HepG2 (cell line): ENCODE measurements at regions not wholly inside any gene's neighbourhood (a gene's known extent, or its start where the extent isn't known, plus 50 kb on each side); places are given as distances from the start of the nearest gene placed in this dataset.

Experiments used
- ATAC-seq: fragments of 200-7000 bp; cut with Tn5 transposase; 3 replicates; pipeline ENCODE4 v1.9.1; 2020; ENCODE audit warnings: mild to moderate bottlenecking, moderate library complexity
- BruUV-seq: library from RNA; stranded (reverse); fragments of 400-500 nt; replicated peaks from 2 replicates; lab custom pipeline; 2021; lab: Mats Ljungman, UMichigan
- CTCF ChIA-PET: fragments of 300-600 bp; formaldehyde crosslinking; extraction: SDS; loops from one replicate; lab custom pipeline; 2021; ENCODE audit warnings: low total read pairs, inconsistent platforms, low intra/inter-chr PET ratio; lab: Yijun Ruan, JAX
- POLR2A ChIA-PET: fragments of 350-600 bp; sonication (Branson Sonifier 250); formaldehyde crosslinking; loops from one replicate; lab custom pipeline; 2020; ENCODE audit warnings: antibody characterized with exemption, inconsistent platforms; lab: Yijun Ruan, JAX
- DNase-seq: peaks from one replicate; pipeline ENCODE4 v3.0.0-alpha.2; 2015; ENCODE audit warnings: low spot score
- FAIRE-seq: peaks from 3 replicates; lab custom pipeline; 2011; peaks lifted over from hg19 to GRCh38; lab: Jason Lieb, UNC
- H2AFZ ChIP-seq: one replicate; pipeline ENCODE4 v1.6.1; 2011; ENCODE audit warnings: low read length, inconsistent platforms
- H3K27ac ChIP-seq: fragments of 300-600 bp; 3 replicates; pipeline ENCODE4 v1.8.0; 2011; ENCODE audit warnings: mixed run types, mild to moderate bottlenecking, mixed read lengths, low read length, inconsistent platforms; ENCODE audit not compliant: insufficient read depth; ENCODE audit errors: extremely low read length
- H3K27me3 ChIP-seq, 2 experiments: fragments of 200-600 bp in 1 of 2; 2 replicates in 1 of 2; 3 replicates in 1 of 2; pipeline versions ENCODE4 v1.6.0 to v1.8.0; 2011; ENCODE audit warnings: low read length in 2 of 2, mild to moderate bottlenecking in 2 of 2, moderate library complexity in 2 of 2, inconsistent platforms in 1 of 2; ENCODE audit not compliant: insufficient read depth in 2 of 2, control insufficient read depth in 1 of 2
- H3K36me3 ChIP-seq, 2 experiments: fragments of 200-600 bp in 1 of 2; replicated peaks in 1 of 2; 2 replicates in 1 of 2; 3 replicates in 1 of 2; pipeline versions ENCODE4 v1.5.1 to v1.8.0; 2011; ENCODE audit warnings: low read length in 2 of 2, inconsistent platforms in 1 of 2; ENCODE audit not compliant: insufficient read depth in 2 of 2, control insufficient read depth in 1 of 2
- H3K4me1 ChIP-seq: 2 replicates; pipeline ENCODE4 v1.5.1; 2012; ENCODE audit warnings: low read length, inconsistent platforms; ENCODE audit not compliant: insufficient read depth
- H3K4me2 ChIP-seq: 2 replicates; pipeline ENCODE4 v1.6.0; 2011; ENCODE audit warnings: low read depth, low read length, inconsistent platforms
- H3K4me3 ChIP-seq, 3 experiments: fragments of 200-600 bp in 1 of 3; sonication (generic), shearing (Covaris generic) in 1 of 3; replicated peaks in 1 of 3; 2 replicates each; pipeline ENCODE4 v1.5.1; 2011 to 2016; ENCODE audit warnings: low read length in 3 of 3, inconsistent platforms in 2 of 3, low read depth in 2 of 3, mild to moderate bottlenecking in 2 of 3, control low read depth in 1 of 3, mixed read lengths in 1 of 3; ENCODE audit not compliant: insufficient read depth in 1 of 3
- H3K79me2 ChIP-seq: one replicate; pipeline ENCODE4 v1.6.1; 2011; ENCODE audit warnings: low read length, inconsistent platforms; ENCODE audit not compliant: insufficient read depth
- H3K9ac ChIP-seq: 2 replicates; pipeline ENCODE4 v1.6.0; 2011; ENCODE audit warnings: mild to moderate bottlenecking, low read depth, low read length, inconsistent platforms; ENCODE audit not compliant: insufficient read depth
- H3K9me3 ChIP-seq: 2 replicates; pipeline ENCODE4 v1.5.1; 2012; ENCODE audit warnings: mild to moderate bottlenecking, low read length
- H4K20me1 ChIP-seq: 2 replicates; pipeline ENCODE4 v1.6.0; 2011; ENCODE audit warnings: inconsistent platforms, mild to moderate bottlenecking, low read length, moderate library complexity; ENCODE audit not compliant: insufficient read depth
- AGO1 ChIP-seq: fragments of 200-400 bp; formaldehyde crosslinking; IDR thresholded peaks from 2 replicates; pipeline ENCODE4 v1.6.1; 2017; ENCODE audit warnings: mild to moderate bottlenecking, low read depth, low read length, moderate library complexity; ENCODE audit not compliant: poor library complexity, severe bottlenecking
- GABPA ChIP-seq, 2 experiments: IDR thresholded peaks; 2 replicates each; pipeline ENCODE4 v1.6.1; 2011 to 2016; ENCODE audit warnings: low read depth in 2 of 2, low read length in 1 of 2, missing biosample characterization in 1 of 2, missing genetic modification characterization in 1 of 2
- GRHL1 ChIP-seq: sonication (generic); formaldehyde crosslinking; conservative IDR thresholded peaks from 2 replicates; pipeline ENCODE4 v1.8.0; 2022; ENCODE audit warnings: missing genetic modification reagents
- JUN ChIP-seq: sonication (generic); formaldehyde crosslinking; IDR thresholded peaks from 2 replicates; pipeline ENCODE4 v1.4.0; 2020; ENCODE audit warnings: mild to moderate bottlenecking, missing genetic modification reagents
- KLF11 ChIP-seq: IDR thresholded peaks from 2 replicates; pipeline ENCODE4 v1.6.1; 2016; ENCODE audit warnings: missing compliant biosample characterization
- MIER3 ChIP-seq: IDR thresholded peaks from 2 replicates; pipeline ENCODE4 v1.6.1; 2016; ENCODE audit warnings: missing compliant biosample characterization, borderline replicate concordance
- RAD21 ChIP-seq: fragments of 450-650 bp; formaldehyde crosslinking; IDR thresholded peaks from 2 replicates; pipeline ENCODE4 v1.5.0; 2020; ENCODE audit warnings: mild to moderate bottlenecking
- SMARCE1 ChIP-seq: fragments of 450-650 bp; IDR thresholded peaks from 2 replicates; pipeline ENCODE4 v1.6.1; 2017; ENCODE audit warnings: borderline replicate concordance
- SRY ChIP-seq: sonication (generic); formaldehyde crosslinking; IDR thresholded peaks from 2 replicates; pipeline ENCODE4 v1.8.0; 2022; ENCODE audit warnings: mild to moderate bottlenecking, missing genetic modification reagents
- TBP ChIP-seq: sonication (generic); formaldehyde crosslinking; IDR thresholded peaks from 2 replicates; pipeline ENCODE4 v1.5.0; 2020; ENCODE audit warnings: missing genetic modification reagents
- ZBED4 ChIP-seq: sonication (generic); formaldehyde crosslinking; IDR thresholded peaks from 2 replicates; pipeline ENCODE4 v1.4.0; 2020; ENCODE audit warnings: missing genetic modification reagents, borderline replicate concordance
- ZBTB3 ChIP-seq: sonication (generic); formaldehyde crosslinking; IDR thresholded peaks from 2 replicates; pipeline ENCODE4 v1.4.0; 2020; ENCODE audit warnings: low read depth, mild to moderate bottlenecking, moderate library complexity, missing genetic modification reagents, borderline replicate concordance
- ZNF256 ChIP-seq: sonication (generic); formaldehyde crosslinking; conservative IDR thresholded peaks from 2 replicates; pipeline ENCODE4 v1.4.0; 2020; ENCODE audit warnings: missing genetic modification reagents
- ZNF432 ChIP-seq: sonication (generic); formaldehyde crosslinking; IDR thresholded peaks from 2 replicates; pipeline ENCODE4 v1.5.0; 2020; ENCODE audit warnings: missing genetic modification reagents, mild to moderate bottlenecking, borderline replicate concordance
- ZNF484 ChIP-seq: sonication (generic); formaldehyde crosslinking; IDR thresholded peaks from 2 replicates; pipeline ENCODE4 v1.5.1; 2020; ENCODE audit warnings: mild to moderate bottlenecking, low read depth, missing genetic modification reagents, borderline replicate concordance
- ZNF619 ChIP-seq: sonication (generic); formaldehyde crosslinking; IDR thresholded peaks from 2 replicates; pipeline ENCODE4 v1.4.0; 2020; ENCODE audit warnings: mild to moderate bottlenecking, missing genetic modification reagents
- ZNF75D ChIP-seq: sonication (generic); formaldehyde crosslinking; IDR thresholded peaks from 2 replicates; pipeline ENCODE4 v1.8.1; 2023; ENCODE audit warnings: missing genetic modification reagents, mild to moderate bottlenecking, borderline replicate concordance
- WGBS: methylation state at CpG from one replicate; pipeline ENCODE4 v1.1.6; 2017; ENCODE audit warnings: low lambda C conversion rate; 5-methylcytosine and 5-hydroxymethylcytosine counted together
- in situ Hi-C: cut with HindIII; loops from 2 replicates; pipeline ENCODE4 v1.10.0; 2017; ENCODE audit warnings: low pct_unique_long_range_greater_than_20kb; ENCODE audit not compliant: extremely low pct_ligation_motif_present
- intact Hi-C: fragments of 100-400 bp; cut with micrococcal nuclease; formaldehyde crosslinking; loops from one replicate; pipeline ENCODE4 v1.10.0; 2022; ENCODE audit not compliant: unreplicated experiment

- TF ChIP-seq ZBTB3 (no peak), MIER3 (CRISPR knock-in tag) (no peak), KLF11 (CRISPR knock-in tag) (no peak), ZNF432 (CRISPR knock-in tag) (no peak)
Measured at GRCh38 chr4:89422441-89422990, 114.9 kb upstream of the GPRIN3 start (continued).

- in situ Hi-C loops (no loop called here), intact Hi-C loops (no loop called here)
- DNase-seq = no peak
- no peaks in the 10 kb centered on the region for H3K79me2 ChIP-seq
- no peak overlapping the region for H3K4me2 ChIP-seq
- no peak for FAIRE-seq
- no peaks in the 10 kb centered on the region for H3K9me3 ChIP-seq
- no peak overlapping the region for H3K4me3 ChIP-seq
- 0% methylated on average over 2 of the region's 2 CpGs for WGBS
- no peaks in the 10 kb centered on the region for H3K4me1 ChIP-seq
- H2AFZ ChIP-seq = no peak overlapping the region
- H3K27me3 ChIP-seq = no peaks in the 10 kb centered on the region
- ChIA-PET POLR2A (no interaction called here), CTCF (no interaction called here)
- no peak overlapping the region for H3K27ac ChIP-seq
- no TSS peak for BruUV-seq
- no peaks in the 10 kb centered on the region for H4K20me1 ChIP-seq
- no peaks in the 10 kb centered on the region for H3K36me3 ChIP-seq
- no peak overlapping the region for H3K9ac ChIP-seq
- no peak for ATAC-seq
- TF ChIP-seq ZNF75D (CRISPR knock-in tag) (no peak), GRHL1 (CRISPR knock-in tag) (no peak), TBP (CRISPR knock-in tag) (no peak), ZBED4 (CRISPR knock-in tag) (no peak), SMARCE1 (no peak), SRY (CRISPR knock-in tag) (no peak), GABPA (IDR thresholded peaks at IDR 0.05; ENCODE audit: low read depth, low read length) (no peak), GABPA (CRISPR knock-in tag; IDR thresholded peaks at IDR 0.05; ENCODE audit: low read depth) (no peak), RAD21 (CRISPR knock-in tag) (no peak), AGO1 (no peak), ZNF619 (CRISPR knock-in tag) (no peak), ZNF484 (CRISPR knock-in tag) (no peak), JUN (CRISPR knock-in tag) (no peak), ZNF256 (CRISPR knock-in tag) (no peak)
- TF ChIP-seq, all 625 proteins: peak for 0
Measured at GRCh38 chr4:89420507-89420906, 112.9 kb upstream of the GPRIN3 start.
